ENCODE measurements at regions not wholly inside any gene's neighbourhood (a gene's known extent, or its start where the extent isn't known, plus 50 kb on each side); places are given as distances from the start of the nearest gene placed in this dataset.
"Not testable (repeated sequence)": the region's sequence is repeated elsewhere in the genome, so short reads cannot be mapped to it uniquely, and the experiment has no call there.

- POLR2A ChIA-PET (ENCODE audit: partially characterized antibody) = not testable (repeated sequence)
Measured at GRCh38 chr15:20100604-20101270, 440.9 kb downstream of the GOLGA6L6 start.

DNA sequence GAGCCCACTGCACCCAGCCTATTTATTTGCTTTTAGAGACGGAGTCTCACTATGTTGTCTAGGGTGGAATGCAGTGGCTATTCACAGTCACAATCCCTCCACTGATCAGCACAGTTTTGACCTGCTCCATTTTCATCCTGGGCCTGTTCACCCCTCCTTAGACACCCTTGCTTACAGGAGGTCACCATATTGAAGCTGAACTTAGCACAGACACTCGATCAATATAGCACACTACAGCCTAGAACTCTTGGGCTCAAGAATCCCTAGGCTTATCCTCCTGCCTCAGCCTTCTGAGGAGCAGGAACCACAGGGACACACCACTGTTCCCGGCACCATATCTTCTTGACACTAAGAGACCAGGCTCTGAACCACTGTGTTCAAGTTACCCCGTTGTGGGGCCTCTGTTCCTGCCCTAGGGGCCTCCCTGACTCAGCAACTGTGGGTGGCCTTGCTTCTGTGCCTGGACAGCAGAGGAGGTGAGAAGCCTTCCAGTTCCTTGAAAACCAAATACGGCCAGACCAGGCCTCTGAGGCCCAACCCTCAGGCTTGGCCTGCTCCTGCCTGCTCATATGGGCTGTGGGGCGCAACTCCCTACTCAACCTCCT, 445.8 kb downstream of the GOLGA6L6 start:
- CTCF ChIA-PET (ENCODE audit: partially characterized antibody); H3K4ac ChIP-seq (replicated peaks; ENCODE audit: insufficient read length, low read depth, low read length); H3K4me1 ChIP-seq (replicated peaks in 1 of 4; ENCODE audit: control insufficient read depth in 3 of 4, insufficient read depth in 4 of 4, low read length in 3 of 4); POLR2A ChIA-PET (ENCODE audit: partially characterized antibody); H2BK15ac ChIP-seq (ENCODE audit: low read length); H3K4me2 ChIP-seq (ENCODE audit: insufficient read depth in 1 of 2, low read depth in 2 of 2, low read length in 2 of 2); H3K79me1 ChIP-seq (ENCODE audit: low read depth, low read length); H3K79me2 ChIP-seq (ENCODE audit: control insufficient read depth in 1 of 2, insufficient read depth in 2 of 2, low read length in 2 of 2); H2AFZ ChIP-seq (ENCODE audit: low read length); H3K4me3 ChIP-seq (ENCODE audit: extremely low read depth in 1 of 4, insufficient read depth in 2 of 4, low read depth in 3 of 4, low read length in 4 of 4); H3K36me3 ChIP-seq (ENCODE audit: control insufficient read depth in 2 of 4, insufficient read depth in 4 of 4, low read length in 3 of 4); H3K23me2 ChIP-seq (ENCODE audit: low read depth, low read length); H2BK5ac ChIP-seq (ENCODE audit: low read depth, low read length); H4K8ac ChIP-seq (ENCODE audit: extremely low read depth, insufficient read depth, low read length); H2BK12ac ChIP-seq (ENCODE audit: low read depth, low read length); H3K14ac ChIP-seq (ENCODE audit: insufficient read length); H2BK120ac ChIP-seq (replicated peaks; ENCODE audit: low read depth, low read length); H3K27ac ChIP-seq (ENCODE audit: low read depth, low read length); H3K27me3 ChIP-seq (replicated peaks in 1 of 4; ENCODE audit: control insufficient read depth in 3 of 4, extremely low read depth in 1 of 4, insufficient read depth in 3 of 4, low read length in 3 of 4); H3K9ac ChIP-seq (replicated peaks in 1 of 4; ENCODE audit: extremely low read depth in 1 of 4, low read depth in 3 of 4, low read length in 3 of 4); H2AK5ac ChIP-seq (ENCODE audit: low read depth, low read length); H4K91ac ChIP-seq (replicated peaks; ENCODE audit: insufficient read length, low read length); H4K5ac ChIP-seq (ENCODE audit: insufficient read length, low read depth, low read length); FAIRE-seq; H3K9me3 ChIP-seq (ENCODE audit: insufficient read depth in 2 of 2, low read depth in 1 of 2, low read length in 1 of 2); H3K18ac ChIP-seq (ENCODE audit: extremely low read depth, low read length); H4K20me1 ChIP-seq (replicated peaks in 1 of 2; ENCODE audit: control insufficient read depth in 1 of 2, insufficient read depth in 2 of 2, low read length in 2 of 2); H3K23ac ChIP-seq (ENCODE audit: insufficient read length); H2BK20ac ChIP-seq (ENCODE audit: low read length); DNase-seq (ENCODE audit: low read depth in 1 of 2, low spot score in 2 of 2); H3K56ac ChIP-seq (replicated peaks; ENCODE audit: insufficient read length, low read depth, low read length): not testable (repeated sequence)
- WGBS, 2 experiments (ENCODE audit: extremely low coverage in 1 of 2, insufficient coverage in 1 of 2, insufficient read length in 1 of 2, insufficient replicate concordance in 2 of 2, low coverage in 1 of 2, low lambda C conversion rate in 2 of 2, missing lambda C conversion rate in 1 of 2) = 95% methylated on average over 2 of the region's 6 CpGs; no CpG with 5 or more reads in 1 of the 2 experiments

More at GRCh38 chr15:20100604-20101270, 440.9 kb downstream of the GOLGA6L6 start:
- H4K8ac ChIP-seq (ENCODE audit: extremely low read depth, insufficient read depth, low read length); H3K14ac ChIP-seq (ENCODE audit: insufficient read length); H2BK12ac ChIP-seq (ENCODE audit: low read depth, low read length); H3K4ac ChIP-seq (replicated peaks; ENCODE audit: insufficient read length, low read depth, low read length); H3K79me2 ChIP-seq (ENCODE audit: control insufficient read depth in 1 of 2, insufficient read depth in 2 of 2, low read length in 2 of 2); H3K4me2 ChIP-seq (ENCODE audit: insufficient read depth in 1 of 2, low read depth in 2 of 2, low read length in 2 of 2); CTCF ChIA-PET (ENCODE audit: partially characterized antibody); FAIRE-seq; H4K20me1 ChIP-seq (replicated peaks in 1 of 2; ENCODE audit: control insufficient read depth in 1 of 2, insufficient read depth in 2 of 2, low read length in 2 of 2); H2BK20ac ChIP-seq (ENCODE audit: low read length); H3K4me3 ChIP-seq (ENCODE audit: extremely low read depth in 1 of 4, insufficient read depth in 2 of 4, low read depth in 3 of 4, low read length in 4 of 4); H3K4me1 ChIP-seq (replicated peaks in 1 of 4; ENCODE audit: control insufficient read depth in 3 of 4, insufficient read depth in 4 of 4, low read length in 3 of 4); H3K36me3 ChIP-seq (ENCODE audit: control insufficient read depth in 2 of 4, insufficient read depth in 4 of 4, low read length in 3 of 4); H4K91ac ChIP-seq (replicated peaks; ENCODE audit: insufficient read length, low read length); H3K56ac ChIP-seq (replicated peaks; ENCODE audit: insufficient read length, low read depth, low read length); H3K18ac ChIP-seq (ENCODE audit: extremely low read depth, low read length); H3K79me1 ChIP-seq (ENCODE audit: low read depth, low read length); H3K23me2 ChIP-seq (ENCODE audit: low read depth, low read length); H3K23ac ChIP-seq (ENCODE audit: insufficient read length); H4K5ac ChIP-seq (ENCODE audit: insufficient read length, low read depth, low read length); H2BK5ac ChIP-seq (ENCODE audit: low read depth, low read length); H3K9ac ChIP-seq (replicated peaks in 1 of 4; ENCODE audit: extremely low read depth in 1 of 4, low read depth in 3 of 4, low read length in 3 of 4); H2AK5ac ChIP-seq (ENCODE audit: low read depth, low read length); H2AFZ ChIP-seq (ENCODE audit: low read length); DNase-seq (ENCODE audit: low read depth in 1 of 2, low spot score in 2 of 2); H2BK15ac ChIP-seq (ENCODE audit: low read length); H3K27me3 ChIP-seq (replicated peaks in 1 of 4; ENCODE audit: control insufficient read depth in 3 of 4, extremely low read depth in 1 of 4, insufficient read depth in 3 of 4, low read length in 3 of 4); H3K27ac ChIP-seq (ENCODE audit: low read depth, low read length); H2BK120ac ChIP-seq (replicated peaks; ENCODE audit: low read depth, low read length): not testable (repeated sequence)
- peaks cover 0 to 20% of the 10 kb centered on the region in 2 experiments; a peak in 1 of 4 replicates for H3K9me3 ChIP-seq (ENCODE audit: insufficient read depth in 2 of 2, low read depth in 1 of 2, low read length in 1 of 2)
- WGBS, 2 experiments (ENCODE audit: extremely low coverage in 1 of 2, insufficient coverage in 1 of 2, insufficient read length in 1 of 2, insufficient replicate concordance in 2 of 2, low coverage in 1 of 2, low lambda C conversion rate in 2 of 2, missing lambda C conversion rate in 1 of 2) = no CpG with 5 or more reads among the region's 8 CpGs
